ENCODE measurements at regions not wholly inside any gene's neighbourhood (a gene's known extent, or its start where the extent isn't known, plus 50 kb on each side); places are given as distances from the start of the nearest gene placed in this dataset.
"Not testable (repeated sequence)": the region's sequence is repeated elsewhere in the genome, so short reads cannot be mapped to it uniquely, and the experiment has no call there.

GRCh38 chr9:28365020-28365640, 791.8 kb upstream of the C9orf72 start:
- no peak for DNase-seq

DNA sequence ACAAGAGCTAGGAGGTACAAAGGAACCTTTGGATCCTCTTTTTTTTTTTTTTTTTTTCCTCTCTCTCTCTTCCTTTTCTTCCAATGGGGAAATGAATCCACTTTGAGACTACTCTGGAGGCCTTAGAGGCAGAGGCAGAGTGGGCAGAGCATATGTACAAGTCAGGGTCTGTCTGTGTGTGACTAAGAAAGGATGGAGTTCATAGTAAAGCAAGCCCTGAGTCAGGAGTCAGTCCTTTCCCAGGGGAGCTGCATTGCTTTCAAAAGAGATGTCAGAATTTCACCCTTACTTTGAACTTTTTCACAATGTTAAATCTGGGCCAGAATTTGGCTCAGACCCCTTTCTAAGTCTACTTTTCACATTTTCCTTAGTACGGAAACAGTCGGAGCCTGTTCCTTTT, 792.4 kb upstream of the C9orf72 start:
- DNase-seq, result no peak

DNA sequence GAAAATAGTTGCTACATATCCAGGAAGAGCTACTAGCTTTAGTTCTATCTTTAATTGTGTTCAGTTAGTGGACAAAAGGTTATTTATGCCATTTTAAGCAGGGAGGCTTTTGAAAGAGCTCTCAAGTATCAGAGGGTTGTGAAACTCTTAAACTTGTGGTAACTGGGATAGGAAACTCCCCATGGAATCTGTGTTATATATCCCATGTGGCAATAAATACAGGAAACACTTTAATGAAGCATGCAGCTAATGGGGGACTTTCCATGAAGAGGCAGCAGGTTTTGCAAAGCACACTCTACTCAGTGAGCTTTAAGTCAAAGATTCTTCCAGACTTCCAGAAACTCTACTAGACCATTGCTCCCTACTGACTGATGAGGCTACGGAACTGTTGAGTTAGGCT, 805.0 kb upstream of the C9orf72 start:
- no peak for DNase-seq

DNA sequence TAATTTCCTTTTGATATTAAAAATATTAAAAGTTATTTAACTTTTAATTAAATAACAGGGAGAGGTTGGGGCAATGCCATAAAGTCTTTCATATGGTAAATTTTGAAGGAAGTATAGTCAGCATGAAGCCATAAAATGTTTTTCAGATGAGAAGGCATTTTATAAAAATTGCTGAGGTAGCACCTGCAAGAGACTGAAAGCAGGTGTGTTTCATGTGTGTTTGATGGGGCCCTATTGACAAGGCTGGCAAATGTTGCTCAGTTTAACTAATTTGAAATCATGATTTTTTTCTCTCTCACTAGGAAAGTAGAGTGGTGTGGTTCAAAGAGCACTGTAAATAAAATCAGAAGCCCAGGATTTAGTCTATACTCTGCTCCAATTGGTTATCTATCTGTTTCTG, 805.8 kb upstream of the C9orf72 start:
- DNase-seq, result no peak

GRCh38 chr9:28389411-28389810, 816.1 kb upstream of the C9orf72 start:
- no peak for DNase-seq

DNA sequence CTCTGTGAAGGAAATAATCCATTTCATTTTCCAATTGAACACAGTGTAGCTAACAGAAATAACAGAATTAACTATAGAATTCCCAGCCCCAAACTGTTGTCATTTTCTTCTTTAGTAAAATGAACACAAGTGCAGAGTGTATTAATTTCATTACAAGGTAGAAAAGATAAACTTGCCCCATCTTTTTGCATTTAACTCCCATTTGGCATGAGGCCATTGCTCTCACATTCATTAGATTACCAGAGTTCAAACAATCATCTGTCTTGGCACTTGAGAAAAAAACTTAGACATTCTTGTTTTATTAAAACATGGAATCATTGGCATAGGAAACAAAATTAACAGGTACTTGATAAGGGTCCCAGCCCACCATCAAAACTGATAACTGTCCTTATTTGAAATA, 821.5 kb upstream of the C9orf72 start:
- no peak for DNase-seq

GRCh38 chr9:28396058-28396457, 822.8 kb upstream of the C9orf72 start:
- no peak for DNase-seq

GRCh38 chr9:28407351-28407750, 834.1 kb upstream of the C9orf72 start:
- DNase-seq, result no peak

GRCh38 chr9:28409919-28410318, 836.6 kb upstream of the C9orf72 start:
- no peak for DNase-seq

DNA sequence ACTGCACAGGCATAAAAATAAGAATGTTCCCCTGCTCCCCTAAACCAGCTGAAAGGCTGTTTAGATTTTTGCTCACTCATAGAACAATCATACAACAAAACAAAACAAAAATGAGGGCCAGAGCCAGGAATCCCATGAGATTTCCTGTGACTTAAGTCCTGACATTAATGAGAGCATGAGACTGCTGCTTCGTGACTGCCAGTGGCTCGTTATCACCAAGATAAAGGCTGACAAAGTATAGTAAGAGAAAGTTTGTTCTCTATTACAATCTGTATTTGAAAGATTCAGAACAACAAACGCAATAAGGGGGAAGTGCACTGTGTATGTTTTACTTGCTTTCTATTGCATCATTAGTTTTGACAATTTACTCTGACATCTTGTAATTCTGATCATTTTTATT, 837.1 kb upstream of the C9orf72 start:
- DNase-seq, result no peak

DNA sequence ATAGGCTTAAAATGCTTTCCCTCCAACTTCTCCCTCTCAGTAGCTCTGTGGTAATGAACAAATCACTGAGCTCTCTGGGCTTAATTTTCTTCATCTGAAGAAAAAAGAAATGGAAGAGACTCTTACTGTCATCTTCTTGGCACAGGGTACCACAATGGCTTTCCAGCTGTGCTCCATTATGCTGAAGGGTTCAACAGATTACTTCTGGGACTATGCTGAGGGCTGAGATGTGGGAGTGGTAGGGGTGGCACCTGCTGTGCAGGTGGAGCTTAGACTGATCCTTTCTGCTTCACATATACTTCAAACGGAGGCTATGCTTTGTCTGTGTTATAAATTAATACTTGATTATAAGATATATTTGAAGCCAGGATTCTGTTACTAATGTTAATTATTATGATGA, 840.2 kb upstream of the C9orf72 start:
- no peak for DNase-seq

DNA sequence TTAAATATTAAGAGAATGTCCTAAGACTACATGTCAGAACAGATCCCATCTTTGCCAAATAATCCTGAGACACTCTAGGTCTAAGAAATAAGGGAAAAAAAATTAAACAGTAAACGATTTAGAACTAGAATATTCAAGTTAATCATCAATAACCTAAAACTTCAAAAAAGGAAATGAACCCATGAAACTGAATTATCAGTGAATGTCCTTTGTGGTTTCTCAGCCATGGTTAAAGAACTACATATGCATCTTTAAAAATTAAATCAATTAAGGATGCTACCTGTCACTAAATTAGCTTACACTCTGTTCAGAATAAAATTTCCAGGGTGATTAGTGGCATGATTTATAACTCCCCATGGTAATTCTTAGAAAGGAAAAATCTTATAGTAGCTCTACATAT, 850.0 kb upstream of the C9orf72 start:
- no peak for DNase-seq

DNA sequence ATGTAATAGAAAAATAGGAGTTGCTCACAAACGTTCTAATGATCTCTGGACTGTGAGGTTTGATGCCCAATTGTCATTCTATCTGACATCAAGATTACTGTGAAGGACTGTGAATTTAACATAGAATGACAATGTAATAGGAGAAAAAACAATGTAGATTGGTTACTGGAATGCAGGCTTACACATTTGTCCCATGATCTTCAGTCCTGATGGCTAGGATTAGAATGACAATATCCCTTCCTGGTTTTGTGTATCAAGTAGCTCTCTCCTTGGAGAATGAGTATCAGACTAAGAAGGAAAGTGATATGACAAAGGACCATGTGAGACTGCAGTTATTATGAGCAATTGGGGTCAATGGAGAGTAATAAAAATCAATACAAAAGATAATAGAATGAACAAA, 862.2 kb upstream of the C9orf72 start:
- no peak for DNase-seq

- DNase-seq, result no peak
Observed at GRCh38 chr9:28439688-28440087, 866.4 kb upstream of the C9orf72 start.

DNA sequence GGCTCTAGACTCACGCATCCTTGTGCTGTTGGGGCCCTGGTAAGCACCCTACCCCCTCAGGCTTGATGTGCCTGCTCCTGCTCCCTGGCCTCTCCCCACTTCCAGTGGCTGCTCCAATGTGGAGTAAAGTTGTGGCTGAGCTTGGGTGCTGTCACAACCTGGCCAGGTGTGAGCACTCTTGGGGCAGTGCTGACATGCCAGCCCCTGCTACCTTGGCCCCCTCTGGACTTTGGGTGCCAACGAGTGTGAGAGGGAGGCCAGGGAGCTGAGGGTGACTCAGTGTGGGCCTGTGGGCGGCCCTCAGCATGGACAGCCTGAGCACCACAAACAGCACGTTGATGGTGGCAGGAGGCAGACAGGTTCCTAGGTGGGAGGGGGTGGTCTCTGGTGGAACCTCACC, 870.2 kb upstream of the C9orf72 start:
- DNase-seq, result no peak

DNA sequence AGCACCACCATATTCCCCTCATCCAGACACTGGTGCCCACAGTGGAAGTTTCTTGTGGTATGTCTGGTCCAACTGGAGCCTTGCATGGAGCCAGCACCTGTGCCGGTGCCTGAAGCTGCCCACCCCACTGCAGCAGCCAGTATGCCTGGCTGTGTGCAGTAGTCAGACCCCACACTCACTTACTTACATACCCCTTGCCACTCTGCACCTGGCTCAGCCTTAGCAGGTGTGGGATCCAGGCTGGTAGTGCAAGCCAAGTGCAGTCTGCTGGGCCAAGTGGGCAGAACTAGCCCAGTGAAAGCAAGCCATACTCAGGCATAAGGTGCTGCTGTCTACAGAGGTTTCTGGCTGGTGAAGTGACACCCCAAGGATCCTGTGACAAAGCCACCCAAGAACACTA, 871.4 kb upstream of the C9orf72 start:
- DNase-seq, result no peak

DNA sequence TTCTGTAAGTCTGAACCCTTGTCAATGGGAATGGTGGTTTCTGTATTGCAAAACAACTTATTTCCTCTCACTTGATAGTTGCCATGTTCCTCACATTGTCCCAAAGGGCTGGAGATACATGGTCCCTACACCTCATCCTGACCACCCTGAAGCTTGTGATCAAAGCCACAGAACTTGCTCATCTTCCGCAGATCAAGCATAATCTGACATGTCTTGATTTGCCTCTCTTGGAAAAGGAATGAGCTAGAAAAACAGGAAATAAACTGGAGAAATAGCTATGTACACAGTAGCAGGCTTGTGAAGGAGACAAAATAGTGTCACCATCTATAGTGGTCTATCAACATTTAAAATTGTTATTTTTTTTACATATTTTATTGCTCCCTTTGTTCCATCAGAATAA, 871.9 kb upstream of the C9orf72 start:
- DNase-seq, result no peak

GRCh38 chr9:28453918-28454317, 880.6 kb upstream of the C9orf72 start:
- no peak for DNase-seq

GRCh38 chr9:28456861-28457260, 883.6 kb upstream of the C9orf72 start:
- DNase-seq, result no peak

- DNase-seq, result no peak
Observed at GRCh38 chr9:28464481-28465216, 891.4 kb upstream of the C9orf72 start.

DNA sequence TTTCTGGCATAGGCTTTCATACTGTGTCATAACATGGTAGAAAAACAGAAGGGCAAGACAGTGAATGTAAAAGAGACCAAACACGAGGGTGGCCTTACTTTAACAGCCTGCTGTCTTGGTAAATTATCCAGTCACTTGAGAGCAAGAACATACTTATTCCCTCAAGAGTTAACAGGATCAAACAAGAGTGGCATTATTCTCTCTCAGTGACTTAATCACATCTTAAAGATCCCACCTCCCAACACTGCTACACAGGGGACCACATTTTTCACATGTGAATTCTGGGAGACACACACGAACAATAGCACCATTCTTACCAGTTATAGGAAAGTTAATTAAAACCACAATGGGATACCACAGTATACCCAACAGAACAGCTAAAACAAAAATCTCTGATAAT, 898.0 kb upstream of the C9orf72 start:
- DNase-seq, result no peak

DNA sequence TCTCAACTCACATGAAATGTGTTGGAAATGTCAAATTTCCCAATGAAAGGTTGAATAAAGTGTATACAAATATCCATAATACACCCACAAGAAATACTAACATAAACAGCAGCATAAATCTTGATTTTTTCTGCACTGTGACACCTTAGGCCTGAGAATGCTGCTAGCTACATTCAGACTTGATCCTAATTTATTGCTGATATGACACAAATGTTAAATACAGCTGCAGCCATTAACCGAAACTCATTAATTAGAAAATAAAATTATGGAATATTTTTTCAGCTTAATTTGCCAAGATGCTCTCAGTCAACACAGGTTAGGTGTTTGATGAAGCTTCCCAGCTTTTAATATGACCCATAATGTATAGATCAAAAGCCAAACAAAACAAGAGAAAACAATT, 914.3 kb upstream of the C9orf72 start:
- DNase-seq, result no peak

- no peak for DNase-seq
Observed at GRCh38 chr9:28491121-28491520, 917.8 kb upstream of the C9orf72 start.

- not testable (repeated sequence) for DNase-seq
Observed at GRCh38 chr9:28498168-28498567, 924.9 kb upstream of the C9orf72 start.

GRCh38 chr9:28502189-28502588, 928.9 kb upstream of the C9orf72 start:
- no peak for DNase-seq
